Lower leg skin (tissue), 3 donors: ENCODE measurements at regions not wholly inside any gene's neighbourhood (a gene's known extent, or its start where the extent isn't known, plus 50 kb on each side); places are given as distances from the start of the nearest gene placed in this dataset.

ENCODE experiments used
- CTCF ChIP-seq, 3 donors: fragments of 450-650 bp; IDR thresholded peaks; one replicate each; pipeline ENCODE4 v1.5.1; 2016; ENCODE audit warnings: antibody characterized with exemption in 3 of 3, mild to moderate bottlenecking in 3 of 3, moderate library complexity in 2 of 3
- POLR2A ChIP-seq, 2 donors: fragments of 450-650 bp; IDR thresholded peaks; one replicate each; pipeline ENCODE4 v1.6.1; 2016 to 2017; ENCODE audit warnings: antibody characterized with exemption in 2 of 2, mild to moderate bottlenecking in 1 of 2, moderate library complexity in 1 of 2

- TF ChIP-seq CTCF (IDR thresholded peaks at IDR 0.05) (no peak), POLR2A (IDR thresholded peaks at IDR 0.05) (no peak)
Observed at GRCh38 chr5:84682531-84682930, 297.9 kb upstream of the EDIL3 start.
